ENCODE measurements at regions not wholly inside any gene's neighbourhood (a gene's known extent, or its start where the extent isn't known, plus 50 kb on each side); places are given as distances from the start of the nearest gene placed in this dataset.

DNA sequence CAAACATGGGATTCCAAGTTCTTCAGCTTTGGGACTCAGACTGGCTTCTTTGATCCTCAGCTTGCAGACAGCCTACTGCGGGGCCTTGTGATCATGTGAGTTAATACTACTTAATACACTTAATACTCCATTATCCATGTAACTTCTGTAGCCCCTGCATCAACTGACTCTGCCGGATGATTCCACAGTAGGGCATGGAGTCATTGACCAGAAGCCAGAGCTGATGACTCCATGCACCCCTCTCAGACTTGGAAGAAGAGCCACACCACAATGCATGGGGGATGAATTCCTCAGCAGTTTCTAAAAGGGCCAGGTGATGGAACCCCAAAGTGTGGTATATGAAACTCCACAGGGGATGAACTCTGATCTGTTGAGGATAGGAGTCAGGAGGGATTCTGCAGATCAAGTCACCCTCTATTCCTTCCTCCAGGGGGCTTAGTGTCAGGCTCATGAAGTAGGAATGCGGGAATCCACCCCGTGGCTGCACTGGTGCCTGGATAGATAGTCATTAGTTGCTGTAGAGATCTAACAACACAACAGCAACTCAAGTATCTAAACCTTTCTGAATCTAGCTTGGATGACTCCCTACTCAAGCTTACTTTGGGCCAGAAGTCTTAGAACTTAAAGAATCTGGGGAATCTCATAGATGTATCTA, 70.2 kb downstream of the GPR6 start:
- TF ChIP-seq, protein P1, sequence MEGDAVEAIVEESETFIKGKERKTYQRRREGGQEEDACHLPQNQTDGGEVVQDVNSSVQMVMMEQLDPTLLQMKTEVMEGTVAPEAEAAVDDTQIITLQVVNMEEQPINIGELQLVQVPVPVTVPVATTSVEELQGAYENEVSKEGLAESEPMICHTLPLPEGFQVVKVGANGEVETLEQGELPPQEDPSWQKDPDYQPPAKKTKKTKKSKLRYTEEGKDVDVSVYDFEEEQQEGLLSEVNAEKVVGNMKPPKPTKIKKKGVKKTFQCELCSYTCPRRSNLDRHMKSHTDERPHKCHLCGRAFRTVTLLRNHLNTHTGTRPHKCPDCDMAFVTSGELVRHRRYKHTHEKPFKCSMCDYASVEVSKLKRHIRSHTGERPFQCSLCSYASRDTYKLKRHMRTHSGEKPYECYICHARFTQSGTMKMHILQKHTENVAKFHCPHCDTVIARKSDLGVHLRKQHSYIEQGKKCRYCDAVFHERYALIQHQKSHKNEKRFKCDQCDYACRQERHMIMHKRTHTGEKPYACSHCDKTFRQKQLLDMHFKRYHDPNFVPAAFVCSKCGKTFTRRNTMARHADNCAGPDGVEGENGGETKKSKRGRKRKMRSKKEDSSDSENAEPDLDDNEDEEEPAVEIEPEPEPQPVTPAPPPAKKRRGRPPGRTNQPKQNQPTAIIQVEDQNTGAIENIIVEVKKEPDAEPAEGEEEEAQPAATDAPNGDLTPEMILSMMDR (IDR thresholded peaks at IDR 0.05) = peak; percentile 32; the same call in 1 of the 2 replicates
- peaks cover 4% of the 10 kb centered on the region for H3K4me1 Mint-ChIP-seq (ENCODE audit: low read depth)
- H3K27me3 Mint-ChIP-seq (ENCODE audit: insufficient read depth) = peaks cover 29% of the 10 kb centered on the region
- H3K36me3 Mint-ChIP-seq (ENCODE audit: low read depth) = no peaks in the 10 kb centered on the region
- H3K27ac Mint-ChIP-seq = no peak overlapping the region
- no peak overlapping the region for H3K4me3 Mint-ChIP-seq
- H3K9me3 Mint-ChIP-seq = peaks cover 5% of the 10 kb centered on the region
- DNase-seq = peak; percentile 25

DNA sequence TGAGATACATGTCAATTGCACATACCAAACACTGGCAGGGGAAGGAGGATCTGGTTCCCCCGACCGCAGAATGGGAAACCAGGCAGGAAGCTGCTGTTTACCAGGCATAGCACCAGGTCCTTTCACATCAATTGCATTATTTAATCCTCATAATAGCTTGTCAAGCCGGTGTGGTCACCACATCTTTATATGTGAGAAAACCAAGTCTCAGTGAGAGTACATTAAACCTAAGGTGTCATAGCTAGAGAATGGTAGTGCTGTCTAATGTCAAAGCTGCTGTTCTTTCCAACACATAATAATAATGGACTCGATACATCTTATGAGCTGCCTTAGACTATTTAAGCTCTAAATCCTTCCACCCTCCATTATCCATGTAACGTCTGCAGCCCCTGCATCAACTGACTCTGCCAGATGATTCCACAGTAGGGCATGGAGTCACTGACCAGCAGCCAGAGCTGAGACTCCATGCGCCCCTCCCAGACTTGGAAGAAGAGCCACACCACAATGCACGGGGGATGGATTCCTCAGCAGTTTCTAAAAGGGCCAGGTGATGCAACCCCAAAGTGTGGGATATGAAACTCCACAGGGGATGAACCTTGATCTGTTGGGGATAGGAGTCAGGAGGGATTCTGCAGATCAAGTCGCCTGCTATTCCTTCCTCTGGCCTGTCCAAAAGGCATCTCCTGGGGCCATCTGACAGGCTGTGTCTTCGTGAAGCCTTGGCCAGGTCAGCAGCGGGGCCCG, 71.8 kb downstream of the GPR6 start:
- no peaks in the 10 kb centered on the region; the same call in 1 of the 2 replicates for H3K4me1 Mint-ChIP-seq (ENCODE audit: low read depth)
- H3K9me3 Mint-ChIP-seq = peaks cover 5% of the 10 kb centered on the region
- H3K4me3 Mint-ChIP-seq = no peak overlapping the region
- TF ChIP-seq, protein P1 (IDR thresholded peaks at IDR 0.05) = no peak
- peaks cover 30% of the 10 kb centered on the region for H3K27me3 Mint-ChIP-seq (ENCODE audit: insufficient read depth)
- no peak overlapping the region for H3K27ac Mint-ChIP-seq
- DNase-seq = no peak
- H3K36me3 Mint-ChIP-seq (ENCODE audit: low read depth) = no peaks in the 10 kb centered on the region

All from HFFc6 (cell line).